GM23338 (cell line): ENCODE measurements at regions not wholly inside any gene's neighbourhood (a gene's known extent, or its start where the extent isn't known, plus 50 kb on each side); places are given as distances from the start of the nearest gene placed in this dataset.

ENCODE experiments used
- ATAC-seq: fragments of 200-7000 bp; cut with Tn5 transposase; 3 replicates; pipeline ENCODE4 v1.9.1; 2020
- DNase-seq: peaks from one replicate; pipeline ENCODE4 v3.0.0-alpha.2; 2015; ENCODE audit warnings: low spot score
- H2AFZ ChIP-seq: fragments of 200-600 bp; sonication (generic); 2 replicates; pipeline ENCODE4 v1.8.0; 2016; ENCODE audit warnings: antibody characterized with exemption, mild to moderate bottlenecking, moderate library complexity
- H3F3A ChIP-seq: fragments of 200-600 bp; sonication (generic); replicated peaks from 2 replicates; pipeline ENCODE4 v1.8.0; 2017; ENCODE audit warnings: antibody characterized with exemption, mixed run types, low read depth
- H3K27ac ChIP-seq: fragments of 200-600 bp; sonication (generic); 2 replicates; pipeline ENCODE4 v1.6.1; 2016; ENCODE audit warnings: low read depth
- H3K27me3 ChIP-seq: fragments of 200-600 bp; sonication (generic); 2 replicates; pipeline ENCODE4 v1.8.0; 2016; ENCODE audit warnings: mild to moderate bottlenecking, mixed run types, moderate library complexity; ENCODE audit not compliant: insufficient read depth
- H3K36me3 ChIP-seq: fragments of 200-600 bp; sonication (generic); 2 replicates; pipeline ENCODE4 v1.8.0; 2016; ENCODE audit warnings: mild to moderate bottlenecking; ENCODE audit not compliant: insufficient read depth
- H3K4me1 ChIP-seq: fragments of 200-600 bp; sonication (generic); 2 replicates; pipeline ENCODE4 v1.8.0; 2016; ENCODE audit warnings: mild to moderate bottlenecking, moderate library complexity; ENCODE audit not compliant: insufficient read depth
- H3K4me2 ChIP-seq: fragments of 200-600 bp; sonication (generic); 2 replicates; pipeline ENCODE4 v1.7.1; 2017; ENCODE audit warnings: mixed run types
- H3K4me3 ChIP-seq: fragments of 200-600 bp; sonication (generic); 2 replicates; pipeline ENCODE4 v1.6.1; 2016; ENCODE audit warnings: mixed run types
- H3K79me2 ChIP-seq: fragments of 200-600 bp; sonication (generic); replicated peaks from 2 replicates; pipeline ENCODE4 v1.8.0; 2017; ENCODE audit warnings: mild to moderate bottlenecking; ENCODE audit not compliant: insufficient read depth
- H3K9me2 ChIP-seq: fragments of 200-600 bp; sonication (generic); 2 replicates; pipeline ENCODE4 v1.8.0; 2017; ENCODE audit not compliant: insufficient read depth
- H4K20me1 ChIP-seq: fragments of 200-600 bp; sonication (generic); replicated peaks from 2 replicates; pipeline ENCODE4 v1.8.0; 2017; ENCODE audit warnings: mild to moderate bottlenecking; ENCODE audit not compliant: insufficient read depth
- H3K27ac Mint-ChIP-seq: 2 replicates; pipeline ENCODE4 v1.8.0; 2020; ENCODE audit warnings: inconsistent platforms, mild to moderate bottlenecking, moderate library complexity, mixed read lengths
- H3K27me3 Mint-ChIP-seq: 3 replicates; pipeline ENCODE4 v1.8.0; 2022; ENCODE audit warnings: low read depth, mild to moderate bottlenecking, moderate library complexity, mixed read lengths, inconsistent platforms; ENCODE audit not compliant: insufficient read depth, poor library complexity
- H3K36me3 Mint-ChIP-seq: 3 replicates; pipeline ENCODE4 v1.8.0; 2021; ENCODE audit warnings: low read depth, mild to moderate bottlenecking, inconsistent platforms, moderate library complexity, mixed read lengths
- H3K4me1 Mint-ChIP-seq: 3 replicates; pipeline ENCODE4 v1.8.0; 2020; ENCODE audit warnings: mild to moderate bottlenecking, inconsistent platforms, mixed read lengths
- H3K4me3 Mint-ChIP-seq: 3 replicates; pipeline ENCODE4 v1.8.0; 2021; ENCODE audit warnings: moderate library complexity, mild to moderate bottlenecking, inconsistent platforms, mixed read lengths
- H3K9me3 Mint-ChIP-seq: 3 replicates; pipeline ENCODE4 v1.8.0; 2020; ENCODE audit warnings: moderate library complexity, mild to moderate bottlenecking, inconsistent platforms, mixed read lengths
- CREB1 ChIP-seq: fragments of 250-450 bp; sonication (Bioruptor Pico); IDR thresholded peaks from 2 replicates; pipeline ENCODE4 v1.5.0; 2020; ENCODE audit warnings: low read depth, mild to moderate bottlenecking, moderate library complexity
- EZH2 ChIP-seq: fragments of 200-600 bp; sonication (generic); IDR thresholded peaks from one replicate; pipeline ENCODE4 v1.8.0; 2017; ENCODE audit warnings: antibody characterized with exemption, mild to moderate bottlenecking, low read depth; ENCODE audit not compliant: unreplicated experiment
- EZH2phosphoT487 ChIP-seq: fragments of 200-600 bp; sonication (generic); IDR thresholded peaks from one replicate; pipeline ENCODE4 v1.8.1; 2018; ENCODE audit warnings: antibody characterized with exemption; ENCODE audit not compliant: unreplicated experiment
- JUNB ChIP-seq: IDR thresholded peaks from one replicate; pipeline ENCODE4 v1.6.1; 2016; ENCODE audit warnings: antibody characterized with exemption; ENCODE audit not compliant: unreplicated experiment
- NANOG ChIP-seq: IDR thresholded peaks from 2 replicates; pipeline ENCODE4 v1.6.1; 2016; ENCODE audit warnings: antibody characterized with exemption, borderline replicate concordance
- POLR2AphosphoS5 ChIP-seq: IDR thresholded peaks from 2 replicates; pipeline ENCODE4 v1.6.1; 2016; ENCODE audit warnings: antibody characterized with exemption, low read depth
- STAT1 ChIP-seq: IDR thresholded peaks from one replicate; pipeline ENCODE4 v1.6.1; 2016; ENCODE audit warnings: antibody characterized with exemption; ENCODE audit not compliant: unreplicated experiment
- ZNF114 ChIP-seq: fragments of 250-450 bp; sonication (Bioruptor Pico); IDR thresholded peaks from 2 replicates; pipeline ENCODE4 v1.5.0; 2020; ENCODE audit warnings: mild to moderate bottlenecking, moderate library complexity
- ZNF331 ChIP-seq: fragments of 250-450 bp; sonication (Bioruptor Pico); IDR thresholded peaks from 2 replicates; pipeline ENCODE4 v1.5.0; 2020; ENCODE audit warnings: low read depth, mild to moderate bottlenecking, moderate library complexity
- TF ChIP-seq, protein P1 (sequence below): IDR thresholded peaks from 2 replicates; pipeline ENCODE4 v1.6.1; 2016; ENCODE audit warnings: antibody characterized with exemption
- TF ChIP-seq, protein P2 (sequence below): IDR thresholded peaks from one replicate; pipeline ENCODE4 v1.6.1; 2018; ENCODE audit warnings: antibody characterized with exemption; ENCODE audit not compliant: unreplicated experiment
- TF ChIP-seq, protein P3 (sequence below), 2 experiments: fragments of 200-600 bp in 1 of 2; sonication (generic) in 1 of 2; conservative IDR thresholded peaks; 2 replicates each; pipeline versions ENCODE4 v1.5.1 to v1.6.1; 2016 to 2017; ENCODE audit warnings: antibody characterized with exemption in 2 of 2, low read depth in 2 of 2, mild to moderate bottlenecking in 2 of 2, moderate library complexity in 1 of 2
- TF ChIP-seq, protein P4 (sequence below): fragments of 250-450 bp; sonication (Bioruptor Pico); IDR thresholded peaks from 2 replicates; pipeline ENCODE4 v1.5.0; 2020; ENCODE audit warnings: mild to moderate bottlenecking, moderate library complexity

DNA sequence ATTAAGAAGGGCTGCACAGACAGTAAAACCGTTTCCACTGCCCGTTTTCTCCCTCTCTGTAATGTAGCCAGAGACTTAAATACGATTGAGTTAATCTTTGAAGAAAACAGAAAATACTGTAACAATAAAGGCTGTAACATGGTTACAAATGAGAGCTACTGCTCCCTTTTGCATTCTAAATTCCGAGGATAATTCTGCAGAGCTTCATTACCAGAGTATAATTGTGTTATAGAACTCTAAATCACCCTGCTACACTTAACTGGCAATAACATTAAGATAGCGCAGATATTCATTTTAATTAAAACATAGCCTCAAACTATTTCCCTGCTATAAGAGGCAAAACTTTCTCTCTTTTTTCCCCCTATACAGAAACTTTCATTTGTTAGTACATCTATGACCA, 283.7 kb upstream of the BRINP1 start:
- no peaks in the 10 kb centered on the region for H3K9me3 Mint-ChIP-seq

More for the DNA sequence above, 283.7 kb upstream of the BRINP1 start:
- TF ChIP-seq EZH2phosphoT487, result no peak
- no peak for TF ChIP-seq EZH2
- TF ChIP-seq JUNB, result no peak
- TF ChIP-seq, protein P1, sequence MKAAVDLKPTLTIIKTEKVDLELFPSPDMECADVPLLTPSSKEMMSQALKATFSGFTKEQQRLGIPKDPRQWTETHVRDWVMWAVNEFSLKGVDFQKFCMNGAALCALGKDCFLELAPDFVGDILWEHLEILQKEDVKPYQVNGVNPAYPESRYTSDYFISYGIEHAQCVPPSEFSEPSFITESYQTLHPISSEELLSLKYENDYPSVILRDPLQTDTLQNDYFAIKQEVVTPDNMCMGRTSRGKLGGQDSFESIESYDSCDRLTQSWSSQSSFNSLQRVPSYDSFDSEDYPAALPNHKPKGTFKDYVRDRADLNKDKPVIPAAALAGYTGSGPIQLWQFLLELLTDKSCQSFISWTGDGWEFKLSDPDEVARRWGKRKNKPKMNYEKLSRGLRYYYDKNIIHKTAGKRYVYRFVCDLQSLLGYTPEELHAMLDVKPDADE, result no peak
- TF ChIP-seq STAT1, result no peak
- TF ChIP-seq, protein P2, sequence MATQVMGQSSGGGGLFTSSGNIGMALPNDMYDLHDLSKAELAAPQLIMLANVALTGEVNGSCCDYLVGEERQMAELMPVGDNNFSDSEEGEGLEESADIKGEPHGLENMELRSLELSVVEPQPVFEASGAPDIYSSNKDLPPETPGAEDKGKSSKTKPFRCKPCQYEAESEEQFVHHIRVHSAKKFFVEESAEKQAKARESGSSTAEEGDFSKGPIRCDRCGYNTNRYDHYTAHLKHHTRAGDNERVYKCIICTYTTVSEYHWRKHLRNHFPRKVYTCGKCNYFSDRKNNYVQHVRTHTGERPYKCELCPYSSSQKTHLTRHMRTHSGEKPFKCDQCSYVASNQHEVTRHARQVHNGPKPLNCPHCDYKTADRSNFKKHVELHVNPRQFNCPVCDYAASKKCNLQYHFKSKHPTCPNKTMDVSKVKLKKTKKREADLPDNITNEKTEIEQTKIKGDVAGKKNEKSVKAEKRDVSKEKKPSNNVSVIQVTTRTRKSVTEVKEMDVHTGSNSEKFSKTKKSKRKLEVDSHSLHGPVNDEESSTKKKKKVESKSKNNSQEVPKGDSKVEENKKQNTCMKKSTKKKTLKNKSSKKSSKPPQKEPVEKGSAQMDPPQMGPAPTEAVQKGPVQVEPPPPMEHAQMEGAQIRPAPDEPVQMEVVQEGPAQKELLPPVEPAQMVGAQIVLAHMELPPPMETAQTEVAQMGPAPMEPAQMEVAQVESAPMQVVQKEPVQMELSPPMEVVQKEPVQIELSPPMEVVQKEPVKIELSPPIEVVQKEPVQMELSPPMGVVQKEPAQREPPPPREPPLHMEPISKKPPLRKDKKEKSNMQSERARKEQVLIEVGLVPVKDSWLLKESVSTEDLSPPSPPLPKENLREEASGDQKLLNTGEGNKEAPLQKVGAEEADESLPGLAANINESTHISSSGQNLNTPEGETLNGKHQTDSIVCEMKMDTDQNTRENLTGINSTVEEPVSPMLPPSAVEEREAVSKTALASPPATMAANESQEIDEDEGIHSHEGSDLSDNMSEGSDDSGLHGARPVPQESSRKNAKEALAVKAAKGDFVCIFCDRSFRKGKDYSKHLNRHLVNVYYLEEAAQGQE, result no peak
- no peak for TF ChIP-seq NANOG
- TF ChIP-seq, protein P3, sequence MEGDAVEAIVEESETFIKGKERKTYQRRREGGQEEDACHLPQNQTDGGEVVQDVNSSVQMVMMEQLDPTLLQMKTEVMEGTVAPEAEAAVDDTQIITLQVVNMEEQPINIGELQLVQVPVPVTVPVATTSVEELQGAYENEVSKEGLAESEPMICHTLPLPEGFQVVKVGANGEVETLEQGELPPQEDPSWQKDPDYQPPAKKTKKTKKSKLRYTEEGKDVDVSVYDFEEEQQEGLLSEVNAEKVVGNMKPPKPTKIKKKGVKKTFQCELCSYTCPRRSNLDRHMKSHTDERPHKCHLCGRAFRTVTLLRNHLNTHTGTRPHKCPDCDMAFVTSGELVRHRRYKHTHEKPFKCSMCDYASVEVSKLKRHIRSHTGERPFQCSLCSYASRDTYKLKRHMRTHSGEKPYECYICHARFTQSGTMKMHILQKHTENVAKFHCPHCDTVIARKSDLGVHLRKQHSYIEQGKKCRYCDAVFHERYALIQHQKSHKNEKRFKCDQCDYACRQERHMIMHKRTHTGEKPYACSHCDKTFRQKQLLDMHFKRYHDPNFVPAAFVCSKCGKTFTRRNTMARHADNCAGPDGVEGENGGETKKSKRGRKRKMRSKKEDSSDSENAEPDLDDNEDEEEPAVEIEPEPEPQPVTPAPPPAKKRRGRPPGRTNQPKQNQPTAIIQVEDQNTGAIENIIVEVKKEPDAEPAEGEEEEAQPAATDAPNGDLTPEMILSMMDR (conservative IDR thresholded peaks at IDR 0.05; ENCODE audit: low read depth in 2 of 2), result no peak
- TF ChIP-seq POLR2AphosphoS5, result no peak
- TF ChIP-seq, protein P4, sequence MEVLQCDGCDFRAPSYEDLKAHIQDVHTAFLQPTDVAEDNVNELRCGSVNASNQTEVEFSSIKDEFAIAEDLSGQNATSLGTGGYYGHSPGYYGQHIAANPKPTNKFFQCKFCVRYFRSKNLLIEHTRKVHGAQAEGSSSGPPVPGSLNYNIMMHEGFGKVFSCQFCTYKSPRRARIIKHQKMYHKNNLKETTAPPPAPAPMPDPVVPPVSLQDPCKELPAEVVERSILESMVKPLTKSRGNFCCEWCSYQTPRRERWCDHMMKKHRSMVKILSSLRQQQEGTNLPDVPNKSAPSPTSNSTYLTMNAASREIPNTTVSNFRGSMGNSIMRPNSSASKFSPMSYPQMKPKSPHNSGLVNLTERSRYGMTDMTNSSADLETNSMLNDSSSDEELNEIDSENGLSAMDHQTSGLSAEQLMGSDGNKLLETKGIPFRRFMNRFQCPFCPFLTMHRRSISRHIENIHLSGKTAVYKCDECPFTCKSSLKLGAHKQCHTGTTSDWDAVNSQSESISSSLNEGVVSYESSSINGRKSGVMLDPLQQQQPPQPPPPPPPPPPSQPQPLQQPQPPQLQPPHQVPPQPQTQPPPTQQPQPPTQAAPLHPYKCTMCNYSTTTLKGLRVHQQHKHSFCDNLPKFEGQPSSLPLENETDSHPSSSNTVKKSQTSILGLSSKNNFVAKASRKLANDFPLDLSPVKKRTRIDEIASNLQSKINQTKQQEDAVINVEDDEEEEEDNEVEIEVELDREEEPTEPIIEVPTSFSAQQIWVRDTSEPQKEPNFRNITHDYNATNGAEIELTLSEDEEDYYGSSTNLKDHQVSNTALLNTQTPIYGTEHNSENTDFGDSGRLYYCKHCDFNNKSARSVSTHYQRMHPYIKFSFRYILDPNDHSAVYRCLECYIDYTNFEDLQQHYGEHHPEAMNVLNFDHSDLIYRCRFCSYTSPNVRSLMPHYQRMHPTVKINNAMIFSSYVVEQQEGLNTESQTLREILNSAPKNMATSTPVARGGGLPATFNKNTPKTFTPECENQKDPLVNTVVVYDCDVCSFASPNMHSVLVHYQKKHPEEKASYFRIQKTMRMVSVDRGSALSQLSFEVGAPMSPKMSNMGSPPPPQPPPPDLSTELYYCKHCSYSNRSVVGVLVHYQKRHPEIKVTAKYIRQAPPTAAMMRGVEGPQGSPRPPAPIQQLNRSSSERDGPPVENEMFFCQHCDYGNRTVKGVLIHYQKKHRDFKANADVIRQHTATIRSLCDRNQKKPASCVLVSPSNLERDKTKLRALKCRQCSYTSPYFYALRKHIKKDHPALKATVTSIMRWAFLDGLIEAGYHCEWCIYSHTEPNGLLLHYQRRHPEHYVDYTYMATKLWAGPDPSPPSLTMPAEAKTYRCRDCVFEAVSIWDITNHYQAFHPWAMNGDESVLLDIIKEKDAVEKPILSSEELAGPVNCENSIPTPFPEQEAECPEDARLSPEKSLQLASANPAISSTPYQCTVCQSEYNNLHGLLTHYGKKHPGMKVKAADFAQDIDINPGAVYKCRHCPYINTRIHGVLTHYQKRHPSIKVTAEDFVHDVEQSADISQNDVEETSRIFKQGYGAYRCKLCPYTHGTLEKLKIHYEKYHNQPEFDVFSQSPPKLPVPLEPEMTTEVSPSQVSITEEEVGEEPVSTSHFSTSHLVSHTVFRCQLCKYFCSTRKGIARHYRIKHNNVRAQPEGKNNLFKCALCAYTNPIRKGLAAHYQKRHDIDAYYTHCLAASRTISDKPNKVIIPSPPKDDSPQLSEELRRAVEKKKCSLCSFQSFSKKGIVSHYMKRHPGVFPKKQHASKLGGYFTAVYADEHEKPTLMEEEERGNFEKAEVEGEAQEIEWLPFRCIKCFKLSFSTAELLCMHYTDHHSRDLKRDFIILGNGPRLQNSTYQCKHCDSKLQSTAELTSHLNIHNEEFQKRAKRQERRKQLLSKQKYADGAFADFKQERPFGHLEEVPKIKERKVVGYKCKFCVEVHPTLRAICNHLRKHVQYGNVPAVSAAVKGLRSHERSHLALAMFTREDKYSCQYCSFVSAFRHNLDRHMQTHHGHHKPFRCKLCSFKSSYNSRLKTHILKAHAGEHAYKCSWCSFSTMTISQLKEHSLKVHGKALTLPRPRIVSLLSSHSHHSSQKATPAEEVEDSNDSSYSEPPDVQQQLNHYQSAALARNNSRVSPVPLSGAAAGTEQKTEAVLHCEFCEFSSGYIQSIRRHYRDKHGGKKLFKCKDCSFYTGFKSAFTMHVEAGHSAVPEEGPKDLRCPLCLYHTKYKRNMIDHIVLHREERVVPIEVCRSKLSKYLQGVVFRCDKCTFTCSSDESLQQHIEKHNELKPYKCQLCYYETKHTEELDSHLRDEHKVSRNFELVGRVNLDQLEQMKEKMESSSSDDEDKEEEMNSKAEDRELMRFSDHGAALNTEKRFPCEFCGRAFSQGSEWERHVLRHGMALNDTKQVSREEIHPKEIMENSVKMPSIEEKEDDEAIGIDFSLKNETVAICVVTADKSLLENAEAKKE (CRISPR knock-in tag), result no peak
- TF ChIP-seq ZNF114 (CRISPR knock-in tag), result no peak
- no peak for TF ChIP-seq ZNF331 (CRISPR knock-in tag)
- TF ChIP-seq CREB1 (CRISPR knock-in tag), result no peak
- Histone ChIP-seq H4K20me1 (no peaks in the 10 kb centered on the region), H3K27ac (no peak overlapping the region), H3K9me2 (no peaks in the 10 kb centered on the region), H2AFZ (no peak overlapping the region; the same call in 1 of the 2 replicates), H3K4me3 (no peak overlapping the region), H3K4me1 (0 out of 2 replicates have a peak, but pooled peaks cover 6% of the 10 kb centered on the region), H3K27me3 (no peaks in the 10 kb centered on the region), H3F3A (no peaks in the 10 kb centered on the region), H3K79me2 (no peaks in the 10 kb centered on the region), H3K4me2 (no peak overlapping the region), H3K36me3 (no peaks in the 10 kb centered on the region)
- Mint-ChIP-seq H3K27ac (no peak overlapping the region), H3K4me1 (peaks cover 4% of the 10 kb centered on the region; the same call in 2 of the 3 replicates), H3K36me3 (no peaks in the 10 kb centered on the region), H3K4me3 (no peak overlapping the region), H3K27me3 (no peaks in the 10 kb centered on the region)
- no peak for DNase-seq
- no peak for ATAC-seq
